Progenitor cell of endocrine pancreas (in vitro differentiated cells): ENCODE measurements at regions not wholly inside any gene's neighbourhood (a gene's known extent, or its start where the extent isn't known, plus 50 kb on each side); places are given as distances from the start of the nearest gene placed in this dataset.

Source experiments
- DNase-seq: peaks from one replicate; pipeline ENCODE4 v3.0.0; 2021; ENCODE audit warnings: low spot score; ENCODE audit not compliant: unreplicated experiment
- H3K27ac Mint-ChIP-seq: 2 replicates; pipeline ENCODE4 v1.8.0; 2021; ENCODE audit warnings: mild to moderate bottlenecking, moderate library complexity, mixed read lengths
- H3K27me3 Mint-ChIP-seq: 2 replicates; pipeline ENCODE4 v1.8.0; 2021; ENCODE audit warnings: mixed read lengths
- H3K36me3 Mint-ChIP-seq: 2 replicates; pipeline ENCODE4 v1.8.0; 2022; ENCODE audit warnings: mixed read lengths; ENCODE audit not compliant: insufficient read depth
- H3K4me1 Mint-ChIP-seq: 2 replicates; pipeline ENCODE4 v1.8.0; 2021; ENCODE audit warnings: low read depth, mixed read lengths
- H3K4me3 Mint-ChIP-seq: 2 replicates; pipeline ENCODE4 v1.8.0; 2021; ENCODE audit warnings: low read depth, mild to moderate bottlenecking, moderate library complexity, mixed read lengths
- H3K9me3 Mint-ChIP-seq: 2 replicates; pipeline ENCODE4 v1.8.0; 2021; ENCODE audit warnings: low read depth, mixed read lengths
- CTCF ChIP-seq: fragments of 200-600 bp; sonication (generic); IDR thresholded peaks from one replicate; pipeline ENCODE4 v1.5.0; 2021; ENCODE audit warnings: antibody characterized with exemption, mild to moderate bottlenecking; ENCODE audit not compliant: unreplicated experiment

GRCh38 chr6:16837217-16837972, 76.1 kb upstream of the ATXN1 start:
- no peaks in the 10 kb centered on the region for H3K36me3 Mint-ChIP-seq
- no peak for TF ChIP-seq CTCF
- no peak overlapping the region for H3K27ac Mint-ChIP-seq
- no peaks in the 10 kb centered on the region for H3K9me3 Mint-ChIP-seq
- no peak for DNase-seq
- H3K4me3 Mint-ChIP-seq: no peak overlapping the region
- H3K4me1 Mint-ChIP-seq: peaks cover 13% of the 10 kb centered on the region
- H3K27me3 Mint-ChIP-seq: no peaks in the 10 kb centered on the region

GRCh38 chr6:16836144-16836981, 75.1 kb upstream of the ATXN1 start:
- no peak for TF ChIP-seq CTCF
- H3K27me3 Mint-ChIP-seq: no peaks in the 10 kb centered on the region
- no peak overlapping the region for H3K4me3 Mint-ChIP-seq
- H3K9me3 Mint-ChIP-seq: no peaks in the 10 kb centered on the region
- DNase-seq: no peak
- no peak overlapping the region for H3K27ac Mint-ChIP-seq
- H3K4me1 Mint-ChIP-seq: peaks cover 15% of the 10 kb centered on the region
- H3K36me3 Mint-ChIP-seq: no peaks in the 10 kb centered on the region

- DNase-seq: no peak
- H3K4me1 Mint-ChIP-seq: peaks cover 5% of the 10 kb centered on the region
- no peaks in the 10 kb centered on the region for H3K36me3 Mint-ChIP-seq
- TF ChIP-seq CTCF: no peak
- H3K9me3 Mint-ChIP-seq: no peaks in the 10 kb centered on the region
- no peaks in the 10 kb centered on the region for H3K27me3 Mint-ChIP-seq
- H3K4me3 Mint-ChIP-seq: no peak overlapping the region
- no peak overlapping the region for H3K27ac Mint-ChIP-seq
Observed at GRCh38 chr6:16834242-16834641, 73.0 kb upstream of the ATXN1 start.

GRCh38 chr6:16832721-16833120, 71.5 kb upstream of the ATXN1 start:
- TF ChIP-seq CTCF: no peak
- DNase-seq: no peak

GRCh38 chr6:16832043-16832567, 70.8 kb upstream of the ATXN1 start:
- H3K27ac Mint-ChIP-seq: no peak overlapping the region
- TF ChIP-seq CTCF: no peak
- no peaks in the 10 kb centered on the region for H3K9me3 Mint-ChIP-seq
- no peaks in the 10 kb centered on the region for H3K36me3 Mint-ChIP-seq
- no peak for DNase-seq
- no peak overlapping the region for H3K4me3 Mint-ChIP-seq
- H3K4me1 Mint-ChIP-seq: peaks cover 5% of the 10 kb centered on the region
- peaks cover 1% of the 10 kb centered on the region for H3K27me3 Mint-ChIP-seq

More at GRCh38 chr6:16832721-16833120, 71.5 kb upstream of the ATXN1 start:
- H3K4me1 Mint-ChIP-seq: peaks cover 5% of the 10 kb centered on the region
- no peaks in the 10 kb centered on the region for H3K36me3 Mint-ChIP-seq
- H3K27ac Mint-ChIP-seq: no peak overlapping the region
- H3K9me3 Mint-ChIP-seq: no peaks in the 10 kb centered on the region
- H3K4me3 Mint-ChIP-seq: no peak overlapping the region
- no peaks in the 10 kb centered on the region for H3K27me3 Mint-ChIP-seq
